ENCODE measurements at regions not wholly inside any gene's neighbourhood (a gene's known extent, or its start where the extent isn't known, plus 50 kb on each side); places are given as distances from the start of the nearest gene placed in this dataset.

- TF ChIP-seq, protein P1, sequence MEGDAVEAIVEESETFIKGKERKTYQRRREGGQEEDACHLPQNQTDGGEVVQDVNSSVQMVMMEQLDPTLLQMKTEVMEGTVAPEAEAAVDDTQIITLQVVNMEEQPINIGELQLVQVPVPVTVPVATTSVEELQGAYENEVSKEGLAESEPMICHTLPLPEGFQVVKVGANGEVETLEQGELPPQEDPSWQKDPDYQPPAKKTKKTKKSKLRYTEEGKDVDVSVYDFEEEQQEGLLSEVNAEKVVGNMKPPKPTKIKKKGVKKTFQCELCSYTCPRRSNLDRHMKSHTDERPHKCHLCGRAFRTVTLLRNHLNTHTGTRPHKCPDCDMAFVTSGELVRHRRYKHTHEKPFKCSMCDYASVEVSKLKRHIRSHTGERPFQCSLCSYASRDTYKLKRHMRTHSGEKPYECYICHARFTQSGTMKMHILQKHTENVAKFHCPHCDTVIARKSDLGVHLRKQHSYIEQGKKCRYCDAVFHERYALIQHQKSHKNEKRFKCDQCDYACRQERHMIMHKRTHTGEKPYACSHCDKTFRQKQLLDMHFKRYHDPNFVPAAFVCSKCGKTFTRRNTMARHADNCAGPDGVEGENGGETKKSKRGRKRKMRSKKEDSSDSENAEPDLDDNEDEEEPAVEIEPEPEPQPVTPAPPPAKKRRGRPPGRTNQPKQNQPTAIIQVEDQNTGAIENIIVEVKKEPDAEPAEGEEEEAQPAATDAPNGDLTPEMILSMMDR (IDR thresholded peaks at IDR 0.05), result no peak
- no peak for DNase-seq (ENCODE audit: low spot score)
- Histone ChIP-seq H3K27ac (no peak overlapping the region), H3K4me3 (no peak overlapping the region)
Measured at GRCh38 chr4:116913451-116913850, 171.9 kb downstream of the TRAM1L1 start.

DNA sequence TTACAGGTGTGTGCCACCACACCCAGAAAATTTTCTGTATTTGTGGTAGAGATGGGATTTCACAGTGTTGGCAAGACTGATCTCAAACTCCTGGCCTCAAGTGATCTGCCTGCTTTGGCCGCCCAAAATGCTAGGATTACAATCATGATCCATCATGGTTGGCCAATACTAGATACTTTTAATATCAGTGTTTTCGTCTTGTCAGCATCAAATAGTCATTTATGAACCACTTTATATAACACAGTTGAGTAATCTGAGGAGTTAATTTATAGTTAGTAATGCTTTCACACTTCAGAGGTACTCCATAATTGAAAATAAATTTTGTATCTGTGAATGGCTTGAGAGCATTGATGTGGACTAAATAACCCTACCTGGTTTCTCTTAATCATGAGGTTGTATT is 178.6 kb downstream of the TRAM1L1 start:
- TF ChIP-seq, protein P1 (IDR thresholded peaks at IDR 0.05), result no peak
- DNase-seq (ENCODE audit: low spot score), result no peak
- H3K4me3 ChIP-seq, result no peak overlapping the region

DNA sequence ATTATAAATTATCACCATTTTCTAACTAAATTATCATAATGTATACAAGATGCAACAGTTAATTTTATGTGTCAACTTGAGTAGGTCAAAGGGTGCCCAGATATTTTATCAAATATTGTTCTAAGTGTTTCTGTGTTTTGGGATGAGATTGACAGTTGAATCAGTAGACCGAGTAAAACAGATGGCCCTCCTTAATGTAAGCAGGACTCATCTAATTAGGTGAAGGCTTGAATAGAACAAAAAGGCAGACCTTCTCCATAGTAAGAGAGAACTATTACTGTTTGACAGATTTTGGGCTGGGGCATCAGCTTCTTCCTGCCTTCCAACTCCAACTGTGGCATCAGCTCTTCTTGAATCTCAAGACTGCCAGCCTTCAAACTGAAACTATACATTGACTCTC is 185.8 kb downstream of the TRAM1L1 start:
- Histone ChIP-seq H3K27ac (no peak overlapping the region), H3K4me3 (no peak overlapping the region)
- TF ChIP-seq, protein P1 (IDR thresholded peaks at IDR 0.05), result no peak
- DNase-seq (ENCODE audit: low spot score), result no peak

More for the DNA sequence above, 178.6 kb downstream of the TRAM1L1 start:
- no peak overlapping the region for H3K27ac ChIP-seq

GRCh38 chr4:116885579-116885978 is 199.8 kb downstream of the TRAM1L1 start:
- DNase-seq (ENCODE audit: low spot score), result no peak
- TF ChIP-seq, protein P1 (IDR thresholded peaks at IDR 0.05), result no peak
- H3K4me3 ChIP-seq, result no peak overlapping the region
- H3K27ac ChIP-seq, result no peak overlapping the region

- no peak for DNase-seq (ENCODE audit: low spot score)
- TF ChIP-seq, protein P1 (IDR thresholded peaks at IDR 0.05), result no peak
- H3K27ac ChIP-seq, result no peak overlapping the region
Measured at GRCh38 chr4:116882503-116882902, 202.9 kb downstream of the TRAM1L1 start.

GRCh38 chr4:116881077-116881476 is 204.3 kb downstream of the TRAM1L1 start:
- TF ChIP-seq, protein P1 (IDR thresholded peaks at IDR 0.05), result no peak
- Histone ChIP-seq H3K27ac (no peak overlapping the region), H3K4me3 (no peak overlapping the region)
- DNase-seq (ENCODE audit: low spot score), result no peak

More at GRCh38 chr4:116882503-116882902, 202.9 kb downstream of the TRAM1L1 start:
- H3K4me3 ChIP-seq, result no peak overlapping the region

DNA sequence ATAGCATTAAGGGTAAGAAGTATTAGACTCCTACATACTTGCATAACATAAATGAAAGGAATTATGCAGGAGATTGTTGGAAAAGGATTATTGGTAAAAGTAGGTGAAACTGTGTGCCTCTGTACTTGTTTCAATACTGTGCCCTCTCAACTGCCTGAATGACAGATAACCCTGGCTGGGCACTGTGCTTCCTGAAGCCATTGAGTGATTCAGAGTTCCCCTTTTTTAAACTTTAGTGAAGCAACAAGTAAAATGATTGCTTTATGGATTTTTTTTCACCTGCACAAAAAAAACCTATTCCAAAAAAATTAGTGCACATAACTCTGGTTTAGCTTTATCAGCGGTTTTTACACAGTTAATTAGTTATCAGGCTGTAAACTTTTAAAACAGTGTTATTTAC is 204.8 kb downstream of the TRAM1L1 start:
- H3K4me3 ChIP-seq, result no peak overlapping the region
- TF ChIP-seq, protein P1 (IDR thresholded peaks at IDR 0.05), result no peak
- no peak overlapping the region for H3K27ac ChIP-seq
- DNase-seq (ENCODE audit: low spot score), result no peak
